ENCODE measurements at regions not wholly inside any gene's neighbourhood (a gene's known extent, or its start where the extent isn't known, plus 50 kb on each side); places are given as distances from the start of the nearest gene placed in this dataset.

- H3K9ac ChIP-seq (ENCODE audit: low read length) = no peak overlapping the region
- H2AFZ ChIP-seq (ENCODE audit: low read depth, low read length, poor library complexity, severe bottlenecking) = no peak overlapping the region
- H3K36me3 ChIP-seq (ENCODE audit: control insufficient read depth in 1 of 2, insufficient read depth in 2 of 2, low read length in 2 of 2) = no peaks in the 10 kb centered on the region
- H3K27me3 ChIP-seq (ENCODE audit: insufficient read depth, low read length) = no peaks in the 10 kb centered on the region
- ChIA-PET CTCF (no interaction called here), POLR2A (no interaction called here), RAD21 (ENCODE audit: low non-redundant PET in 1 of 2, low total read pairs in 2 of 2, uncharacterized antibody in 2 of 2, unreplicated experiment in 2 of 2) (no interaction called here)
- no peak for ATAC-seq
- H3K4me1 ChIP-seq (ENCODE audit: control insufficient read depth in 1 of 2, insufficient read depth in 2 of 2, low read length in 2 of 2) = no peaks in the 10 kb centered on the region
- H3K27ac ChIP-seq (ENCODE audit: low read depth, low read length) = no peak overlapping the region
- intact Hi-C loops (cut with micrococcal nuclease) = no loop called here
- H3K9me3 ChIP-seq (ENCODE audit: control insufficient read depth in 1 of 2, insufficient read depth in 1 of 2, low read depth in 1 of 2, low read length in 2 of 2) = peaks cover 9 to 49% of the 10 kb centered on the region in 2 experiments; a peak in 2 of 4 replicates
- H3K9me2 ChIP-seq (ENCODE audit: insufficient read depth) = no peaks in the 10 kb centered on the region
- TF ChIP-seq CBX3 (IDR thresholded peaks at IDR 0.05; ENCODE audit: low read depth) (no peak), TCF7L2 (IDR thresholded peaks at IDR 0.05; ENCODE audit: borderline replicate concordance, extremely low read depth, insufficient read depth, insufficient read length) (no peak), RAD21 (IDR thresholded peaks at IDR 0.05; ENCODE audit: low read depth) (no peak), JUND (IDR thresholded peaks at IDR 0.05) (no peak), EZH2phosphoT487 (IDR thresholded peaks at IDR 0.05; ENCODE audit: borderline replicate concordance) (no peak), POLR2A (IDR thresholded peaks at IDR 0.05; ENCODE audit: borderline replicate concordance, extremely low read depth, insufficient read depth, insufficient read length) (no peak), POLR2AphosphoS5 (IDR thresholded peaks at IDR 0.05; ENCODE audit: low read depth, low read length) (no peak), ZFX (IDR thresholded peaks at IDR 0.05) (no peak), CEBPB (IDR thresholded peaks at IDR 0.05; ENCODE audit: low read depth) (no peak), ZBTB33 (IDR thresholded peaks at IDR 0.05; ENCODE audit: extremely low read depth, insufficient replicate concordance, low read length) (no peak), ATF3 (IDR thresholded peaks at IDR 0.05) (no peak), EGR1 (IDR thresholded peaks at IDR 0.05; ENCODE audit: low read depth) (no peak), ELF1 (IDR thresholded peaks at IDR 0.05; ENCODE audit: borderline replicate concordance, low read depth) (no peak), FOSL1 (IDR thresholded peaks at IDR 0.05; ENCODE audit: low read depth) (no peak)
- H3K79me2 ChIP-seq (ENCODE audit: insufficient read depth, low read length) = no peaks in the 10 kb centered on the region
- H3K4me2 ChIP-seq (ENCODE audit: low read length) = no peak overlapping the region
- H4K20me1 ChIP-seq (ENCODE audit: insufficient read depth) = no peaks in the 10 kb centered on the region
- no peak overlapping the region for H3K4me3 ChIP-seq (replicated peaks in 1 of 2; ENCODE audit: low read depth in 1 of 2, low read length in 2 of 2)
- no TSS peak for BruUV-seq (replicated peaks)
- no peak for DNase-seq (ENCODE audit: low read depth, low spot score)
Measured at GRCh38 chr15:26084771-26085170, 221.6 kb upstream of the ATP10A start.
